ENCODE measurements at regions not wholly inside any gene's neighbourhood (a gene's known extent, or its start where the extent isn't known, plus 50 kb on each side); places are given as distances from the start of the nearest gene placed in this dataset.

GRCh38 chr10:53570221-53570620 is 797.6 kb upstream of the MBL2 start:
- TF ChIP-seq CTCF (IDR thresholded peaks at IDR 0.05): no peak
- TF ChIP-seq POLR2A (IDR thresholded peaks at IDR 0.05): no peak

Measured in heart left ventricle (tissue), 13 donors.